NB4 (cell line): ENCODE measurements at regions not wholly inside any gene's neighbourhood (a gene's known extent, or its start where the extent isn't known, plus 50 kb on each side); places are given as distances from the start of the nearest gene placed in this dataset.

ENCODE experiments used
- CTCF ChIP-seq: IDR thresholded peaks from one replicate; pipeline ENCODE4 v1.5.1; 2012; ENCODE audit warnings: low read depth, low read length
- POLR2A ChIP-seq: IDR thresholded peaks from 2 replicates; pipeline ENCODE4 v1.6.1; 2011; ENCODE audit warnings: mild to moderate bottlenecking; ENCODE audit not compliant: insufficient read length; ENCODE audit errors: extremely low read depth

GRCh38 chr2:236653863-236654262 lies 84.2 kb downstream of the ACKR3 start:
- TF ChIP-seq CTCF (no peak), POLR2A (no peak)
